Heart right ventricle (tissue), 16 donors: ENCODE measurements at regions not wholly inside any gene's neighbourhood (a gene's known extent, or its start where the extent isn't known, plus 50 kb on each side); places are given as distances from the start of the nearest gene placed in this dataset.
A peak's percentile ranks its signal among the peaks of the same experiment; 100 is the strongest.

Experiments used
- ATAC-seq, 8 donors: fragments of 200-7000 bp; cut with Tn5 transposase; one replicate each; pipeline ENCODE4 v1.9.1; 2020; ENCODE audit warnings: mild to moderate bottlenecking in 8 of 8, moderate library complexity in 8 of 8, moderate number of reproducible peaks in 1 of 8
- DNase-seq, 2 donors: peaks; one replicate each; pipeline ENCODE4 v3.0.0-alpha.2; 2020
- H3K27ac ChIP-seq, 10 donors: fragments of 200-600 bp; sonication (generic) in 2 of 10; one replicate each; pipeline versions ENCODE4 v1.5.0 to v1.8.0; 2020 to 2022; ENCODE audit warnings: mild to moderate bottlenecking in 3 of 10
- H3K27me3 ChIP-seq, 7 donors: fragments of 200-600 bp; one replicate each; pipeline ENCODE4 v1.8.0; 2021 to 2022; ENCODE audit warnings: mild to moderate bottlenecking in 2 of 7
- H3K36me3 ChIP-seq, 9 donors: fragments of 200-600 bp; sonication (generic) in 1 of 9; one replicate each; pipeline versions ENCODE4 v1.5.0 to v1.8.0; 2020 to 2022; ENCODE audit warnings: mild to moderate bottlenecking in 2 of 9
- H3K4me1 ChIP-seq, 9 donors: fragments of 200-600 bp; sonication (generic) in 1 of 9; one replicate each; pipeline versions ENCODE4 v1.5.0 to v1.8.0; 2020 to 2022; ENCODE audit warnings: mild to moderate bottlenecking in 4 of 9
- H3K4me3 ChIP-seq, 10 donors: fragments of 200-600 bp; sonication (generic) in 2 of 10; one replicate each; pipeline versions ENCODE4 v1.5.0 to v1.8.0; 2020 to 2022; ENCODE audit warnings: mild to moderate bottlenecking in 7 of 10, moderate library complexity in 2 of 10
- H3K9me3 ChIP-seq, 11 donors: fragments of 200-600 bp in 10 of 11; sonication (generic) in 2 of 11; one replicate each; pipeline versions ENCODE4 v1.5.0 to v1.8.0; 2013 to 2022; ENCODE audit warnings: mild to moderate bottlenecking in 2 of 11, control low read depth in 1 of 11, moderate library complexity in 1 of 11
- WGBS, 2 donors: extraction: QIAGEN DNeasy Blood & Tissue Kit; methylation state at CpG; one replicate each; pipeline ENCODE4 v1.1.7; 2013; ENCODE audit warnings: inconsistent platforms in 1 of 2; 5-methylcytosine and 5-hydroxymethylcytosine counted together
- intact Hi-C, 10 donors: fragments of 100-400 bp; cut with DNase I; formaldehyde crosslinking; loops; one replicate each; pipeline versions ENCODE4 v1.11.1 to v1.14.2; 2022
- TF ChIP-seq, protein P1 (sequence below), 9 donors: fragments of 200-600 bp; sonication (generic) in 2 of 9; IDR thresholded peaks; one replicate each; pipeline versions ENCODE4 v1.5.0 to v1.8.0; 2021 to 2022; ENCODE audit warnings: antibody characterized with exemption in 9 of 9, mild to moderate bottlenecking in 5 of 9, moderate library complexity in 1 of 9
- donor health status: Arrhythmogenic right ventricular cardiomyopathy.
- donor health status: ischemic (EF 13 %, LVEDD 7.1; RV severe dilation, severe dysfunction).
- donor health status: healthy with polysubstance abuse.
- donor health status: DM: no; HTN: yes; CAD: no.
- donor health status: DM: no; HTN: no; CAD: no.
- donor health status: ischemic (EF 25% LVEDD 6.9; RV normal size, moderate dysfunction).
- donor health status: ischemic (EF 25% LVEDD 5.7; RV mildly dilated, moderate dysfunction).
- donor health status: healthy.
- donor health status: DM: yes; HTN: yes; CAD: no.
- donor health status: Ischemic cardiomyopathy.
- donor health status: ischemic (EF 35%, LVEDD 5.7; RV mildly dilated, moderate dysfunction).
- donor health status: nonischemic (EF 11% LVEDD 7.7; RV severe dilation, severe dysfunction).
- donor health status: DM: yes; HTN: yes; CAD: no.
- donor health status: PGD.
- donor health status: ischemic (EF 29% LVEDD 5.4; RV normal size, mild dysfunction).
- donor health status: nonischemic (EF 23%, LVEDD 6.1; RV moderate dilation, normal function).

DNA sequence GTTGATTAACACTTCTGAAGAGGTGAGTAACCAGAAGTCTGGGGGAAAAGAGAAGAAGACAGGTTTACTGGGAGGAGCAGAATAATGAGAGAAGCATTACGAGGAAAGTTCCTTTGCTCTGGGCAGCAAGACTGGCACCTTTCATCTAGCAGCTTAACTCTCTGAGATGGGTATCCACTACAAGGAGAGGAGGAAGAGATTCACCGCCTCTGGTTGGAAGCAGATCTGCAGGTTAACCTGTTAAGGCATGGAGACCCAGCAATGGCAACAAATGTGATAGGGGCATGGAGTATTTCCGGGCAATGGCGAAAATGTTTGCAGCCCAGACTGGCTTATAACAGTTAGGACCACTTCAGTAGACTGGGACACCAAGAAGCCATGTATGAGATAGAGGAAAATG, 162.2 kb downstream of the TFEC start:
- ATAC-seq (no peak), DNase-seq (no peak)
- intact Hi-C loops = no loop called here
- WGBS, 2 donors = 90 to 92% methylated on average over 4 of the region's 4 CpGs
- Histone ChIP-seq H3K4me3 (no peak overlapping the region), H3K27ac (no peak overlapping the region), H3K9me3 (no peaks in the 10 kb centered on the region), H3K36me3 (no peaks in the 10 kb centered on the region), H3K27me3 (peaks cover 0 to 2% (median 0%) of the 10 kb centered on the region in 7 donors), H3K4me1 (no peaks in the 10 kb centered on the region)
- TF ChIP-seq, protein P1, sequence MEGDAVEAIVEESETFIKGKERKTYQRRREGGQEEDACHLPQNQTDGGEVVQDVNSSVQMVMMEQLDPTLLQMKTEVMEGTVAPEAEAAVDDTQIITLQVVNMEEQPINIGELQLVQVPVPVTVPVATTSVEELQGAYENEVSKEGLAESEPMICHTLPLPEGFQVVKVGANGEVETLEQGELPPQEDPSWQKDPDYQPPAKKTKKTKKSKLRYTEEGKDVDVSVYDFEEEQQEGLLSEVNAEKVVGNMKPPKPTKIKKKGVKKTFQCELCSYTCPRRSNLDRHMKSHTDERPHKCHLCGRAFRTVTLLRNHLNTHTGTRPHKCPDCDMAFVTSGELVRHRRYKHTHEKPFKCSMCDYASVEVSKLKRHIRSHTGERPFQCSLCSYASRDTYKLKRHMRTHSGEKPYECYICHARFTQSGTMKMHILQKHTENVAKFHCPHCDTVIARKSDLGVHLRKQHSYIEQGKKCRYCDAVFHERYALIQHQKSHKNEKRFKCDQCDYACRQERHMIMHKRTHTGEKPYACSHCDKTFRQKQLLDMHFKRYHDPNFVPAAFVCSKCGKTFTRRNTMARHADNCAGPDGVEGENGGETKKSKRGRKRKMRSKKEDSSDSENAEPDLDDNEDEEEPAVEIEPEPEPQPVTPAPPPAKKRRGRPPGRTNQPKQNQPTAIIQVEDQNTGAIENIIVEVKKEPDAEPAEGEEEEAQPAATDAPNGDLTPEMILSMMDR (IDR thresholded peaks at IDR 0.05) = no peak

DNA sequence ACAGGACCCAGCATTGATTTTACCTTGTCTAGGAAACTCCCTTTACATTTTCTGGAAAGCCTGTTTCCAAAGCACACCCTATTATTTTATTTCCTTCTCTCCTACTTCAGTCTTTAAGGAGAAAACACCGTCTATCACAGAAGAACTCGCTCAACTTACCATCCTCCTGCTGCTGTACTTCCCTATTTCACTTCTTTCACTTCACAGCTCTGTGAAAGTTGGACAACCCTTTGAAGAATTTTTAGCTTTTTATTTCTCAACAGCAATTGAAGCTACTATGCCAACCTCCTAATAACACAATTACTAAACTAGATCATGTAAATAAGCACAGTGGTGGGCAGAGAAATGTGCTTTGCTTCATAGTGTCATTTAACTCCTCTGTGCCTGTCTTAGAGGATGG, 166.5 kb downstream of the TFEC start:
- Histone ChIP-seq H3K27me3 (no peaks in the 10 kb centered on the region), H3K4me1 (no peaks in the 10 kb centered on the region), H3K27ac (no peak overlapping the region), H3K36me3 (no peaks in the 10 kb centered on the region), H3K4me3 (no peak overlapping the region), H3K9me3 (no peaks in the 10 kb centered on the region)
- intact Hi-C loops = no loop called here
- TF ChIP-seq, protein P1 (IDR thresholded peaks at IDR 0.05) = no peak
- DNase-seq = no peak
- ATAC-seq = no peak
- WGBS, 2 donors = 72 to 76% methylated on average over 2 of the region's 2 CpGs

DNA sequence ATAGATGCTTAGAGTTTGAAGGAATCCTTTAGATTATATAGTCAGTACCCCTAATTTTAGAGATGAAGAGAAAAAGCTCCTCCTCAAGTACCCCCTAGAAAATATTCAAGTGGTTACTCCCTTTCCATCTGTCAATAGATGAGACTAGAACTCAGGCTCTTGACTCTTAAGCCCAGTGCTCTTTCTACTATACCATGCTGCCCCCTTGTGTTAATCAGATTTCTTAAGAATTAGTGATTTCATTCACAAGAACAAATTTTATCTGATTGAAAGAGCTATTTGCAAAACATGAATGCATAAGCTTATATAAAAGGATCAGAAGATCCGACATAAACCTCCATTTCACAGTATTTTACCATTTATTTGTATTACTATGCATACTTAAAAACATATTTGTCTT, 179.3 kb downstream of the TFEC start:
- Histone ChIP-seq H3K27ac (no peak overlapping the region), H3K9me3 (no peaks in the 10 kb centered on the region), H3K4me3 (no peak overlapping the region), H3K27me3 (no peaks in the 10 kb centered on the region), H3K4me1 (no peaks in the 10 kb centered on the region), H3K36me3 (no peaks in the 10 kb centered on the region)
- TF ChIP-seq, protein P1 (IDR thresholded peaks at IDR 0.05) = peak in 6 of 9 donors; percentile 12 to 40 (median 36)
- intact Hi-C loops = no loop called here
- no peak for ATAC-seq
- DNase-seq = no peak
- 68 to 78% methylated on average over 1 of the region's 1 CpG for whole genome bisulfite sequencing, 2 donors

DNA sequence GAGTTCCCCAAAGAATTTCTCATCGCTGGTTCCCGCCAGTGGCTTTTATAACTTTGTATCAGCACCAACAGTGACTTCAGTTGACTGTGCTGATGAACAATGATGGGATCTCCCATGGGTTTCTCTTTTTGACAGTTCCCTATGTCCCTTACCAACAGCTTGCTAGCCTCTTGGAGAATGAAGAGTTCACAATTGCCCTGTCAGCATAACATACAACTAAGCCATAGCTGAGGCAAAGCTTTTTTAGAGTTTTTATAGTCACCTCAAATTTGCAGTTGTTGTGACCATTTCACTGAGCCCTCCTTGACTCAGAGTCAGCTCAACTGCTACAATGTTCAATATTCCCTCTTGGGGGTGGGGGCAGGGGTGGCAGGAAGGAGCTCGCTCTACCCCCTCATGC, 179.8 kb downstream of the TFEC start:
- no peak overlapping the region for H3K27ac ChIP-seq
- no peak for DNase-seq
- no peaks in the 10 kb centered on the region for H3K36me3 ChIP-seq
- H3K4me3 ChIP-seq = no peak overlapping the region
- H3K9me3 ChIP-seq = no peaks in the 10 kb centered on the region
- TF ChIP-seq, protein P1 (IDR thresholded peaks at IDR 0.05) = no peak
- ATAC-seq = no peak
- no peaks in the 10 kb centered on the region for H3K27me3 ChIP-seq
- WGBS, 2 donors = 74 to 91% methylated on average over 3 of the region's 3 CpGs
- no peaks in the 10 kb centered on the region for H3K4me1 ChIP-seq
- intact Hi-C loops = no loop called here
